ENCODE measurements at regions not wholly inside any gene's neighbourhood (a gene's known extent, or its start where the extent isn't known, plus 50 kb on each side); places are given as distances from the start of the nearest gene placed in this dataset.
"Not testable (repeated sequence)": the region's sequence is repeated elsewhere in the genome, so short reads cannot be mapped to it uniquely, and the experiment has no call there.

- H3K4me3 ChIP-seq (ENCODE audit: low read depth, low read length) = no peak overlapping the region
- DNase-seq (ENCODE audit: low read depth) = no peak
- TF ChIP-seq CTCF (IDR thresholded peaks at IDR 0.05; ENCODE audit: control insufficient read depth, extremely low read depth, insufficient read depth) = no peak
These were observed 88.6 kb upstream of the TMEM164 start for GRCh38 chrX:109914114-109914849.

GRCh38 chrX:109918753-109919152 is 84.2 kb upstream of the TMEM164 start:
- TF ChIP-seq CTCF (IDR thresholded peaks at IDR 0.05; ENCODE audit: control insufficient read depth, extremely low read depth, insufficient read depth) = no peak
- no peak overlapping the region for H3K4me3 ChIP-seq (ENCODE audit: low read depth, low read length)
- DNase-seq (ENCODE audit: low read depth) = no peak

- no peak for TF ChIP-seq CTCF (IDR thresholded peaks at IDR 0.05; ENCODE audit: control insufficient read depth, extremely low read depth, insufficient read depth)
These were observed 82.6 kb upstream of the TMEM164 start for GRCh38 chrX:109920325-109920724.

GRCh38 chrX:109920868-109921267 is 82.0 kb upstream of the TMEM164 start:
- TF ChIP-seq CTCF (IDR thresholded peaks at IDR 0.05; ENCODE audit: control insufficient read depth, extremely low read depth, insufficient read depth) = no peak
- H3K4me3 ChIP-seq (ENCODE audit: low read depth, low read length) = no peak overlapping the region
- no peak for DNase-seq (ENCODE audit: low read depth)

More at GRCh38 chrX:109920325-109920724, 82.6 kb upstream of the TMEM164 start:
- DNase-seq (ENCODE audit: low read depth) = no peak
- H3K4me3 ChIP-seq (ENCODE audit: low read depth, low read length) = no peak overlapping the region

GRCh38 chrX:109922190-109922589 is 80.7 kb upstream of the TMEM164 start:
- no peak for TF ChIP-seq CTCF (IDR thresholded peaks at IDR 0.05; ENCODE audit: control insufficient read depth, extremely low read depth, insufficient read depth)
- H3K4me3 ChIP-seq (ENCODE audit: low read depth, low read length) = no peak overlapping the region
- no peak for DNase-seq (ENCODE audit: low read depth)

GRCh38 chrX:109925003-109925402 is 77.9 kb upstream of the TMEM164 start:
- not testable (repeated sequence) for DNase-seq (ENCODE audit: low read depth); H3K4me3 ChIP-seq (ENCODE audit: low read depth, low read length)

GRCh38 chrX:109925656-109926055 is 77.3 kb upstream of the TMEM164 start:
- DNase-seq (ENCODE audit: low read depth) = no peak
- no peak overlapping the region for H3K4me3 ChIP-seq (ENCODE audit: low read depth, low read length)
- TF ChIP-seq CTCF (IDR thresholded peaks at IDR 0.05; ENCODE audit: control insufficient read depth, extremely low read depth, insufficient read depth) = no peak
